HG03039 (cell line): ENCODE measurements at regions not wholly inside any gene's neighbourhood (a gene's known extent, or its start where the extent isn't known, plus 50 kb on each side); places are given as distances from the start of the nearest gene placed in this dataset.
"Not testable (repeated sequence)": the region's sequence is repeated elsewhere in the genome, so short reads cannot be mapped to it uniquely, and the experiment has no call there.

ENCODE experiments used
- ATAC-seq: cut with Tn5 transposase; IDR thresholded peaks from one replicate; pipeline ENCODE4 v1.9.1; 2021; ENCODE audit warnings: mild to moderate bottlenecking, moderate library complexity; ENCODE audit not compliant: unreplicated experiment

DNA sequence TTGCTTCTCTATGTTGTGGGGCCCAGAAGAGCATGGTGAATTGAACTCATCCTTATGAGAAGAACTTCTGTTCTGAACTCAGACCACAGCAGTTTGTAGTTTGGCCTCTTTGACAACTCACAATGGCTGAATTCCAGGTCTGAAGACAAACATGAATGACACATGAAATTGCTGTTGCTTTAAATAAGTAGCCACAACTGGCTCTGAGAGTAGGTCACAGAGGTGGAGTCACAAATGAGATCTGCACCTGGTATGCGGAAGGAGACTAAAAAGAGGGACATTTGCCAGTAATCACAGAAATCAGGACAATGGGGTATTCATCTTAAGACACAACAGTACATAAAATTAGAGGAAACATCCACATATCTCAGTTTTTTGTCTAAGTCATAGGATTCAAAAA is 290.3 kb upstream of the MMADHC start:
- ATAC-seq: no peak

GRCh38 chr2:149877074-149877473 is 289.5 kb upstream of the MMADHC start:
- no peak for ATAC-seq

DNA sequence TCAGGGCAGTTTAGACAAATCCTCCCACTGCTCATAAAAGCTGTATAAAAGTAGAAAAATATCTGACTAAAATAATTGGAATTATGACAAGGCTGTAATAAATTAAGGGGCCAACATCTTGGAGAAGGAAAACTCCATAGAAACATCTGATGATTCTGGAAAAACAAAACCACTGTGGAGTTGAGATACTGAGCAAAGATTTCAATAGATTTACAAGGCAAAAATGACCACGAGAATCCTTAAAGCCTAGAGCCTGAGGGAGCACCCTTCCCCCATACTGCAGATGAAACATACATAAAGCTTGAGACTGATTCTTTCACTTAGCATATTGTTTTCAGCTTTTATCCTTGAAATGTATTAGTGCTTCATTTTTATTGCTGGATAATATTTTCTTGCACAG is 286.4 kb upstream of the MMADHC start:
- ATAC-seq: no peak

DNA sequence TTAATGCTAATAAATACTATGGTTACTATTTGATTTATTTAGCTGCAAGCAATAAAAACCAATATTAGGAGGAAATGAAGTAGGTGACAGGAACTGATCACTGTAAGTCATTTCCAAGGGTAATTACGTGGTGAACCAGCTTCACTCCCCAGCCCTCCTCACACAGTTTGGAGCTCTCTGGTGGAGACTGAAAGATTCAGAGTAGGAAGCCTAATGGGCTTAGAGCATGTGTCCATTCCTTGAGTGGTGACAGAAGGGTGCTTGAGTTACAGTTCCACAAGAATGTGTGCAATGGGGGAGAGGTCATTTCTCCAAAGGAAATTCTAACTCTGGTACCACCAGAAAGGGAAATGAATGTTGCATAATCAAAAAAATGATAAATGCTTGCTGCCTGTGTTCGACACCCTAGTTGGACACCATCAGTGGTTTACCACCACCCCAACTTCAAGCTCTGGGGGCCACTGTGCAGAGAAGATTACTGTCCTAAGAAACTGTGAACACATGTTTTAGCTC is 285.1 kb upstream of the MMADHC start:
- no peak for ATAC-seq

GRCh38 chr2:149872041-149872440 is 284.5 kb upstream of the MMADHC start:
- ATAC-seq: no peak

- ATAC-seq: no peak
Measured at GRCh38 chr2:149871091-149871885, 283.7 kb upstream of the MMADHC start.

DNA sequence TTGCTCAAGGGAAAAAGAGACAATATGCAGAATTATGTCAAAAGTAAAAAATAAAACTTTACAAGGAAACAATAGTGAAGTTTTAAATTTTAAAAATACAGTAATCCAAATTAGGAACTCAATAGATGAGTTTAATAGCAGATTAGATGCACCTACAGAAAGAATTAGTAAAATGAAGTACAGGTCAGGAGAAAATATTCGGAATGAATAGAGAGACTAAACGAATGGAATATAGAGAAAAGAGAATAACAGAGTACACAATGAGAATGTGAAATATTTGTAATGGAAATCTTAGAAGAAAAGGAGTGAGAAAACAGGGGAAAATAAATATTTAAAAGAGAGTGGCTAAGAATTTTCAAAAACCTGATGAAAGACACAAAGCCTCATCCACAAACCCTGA is 275.7 kb upstream of the MMADHC start:
- ATAC-seq: no peak

GRCh38 chr2:149861034-149861433 is 273.5 kb upstream of the MMADHC start:
- no peak for ATAC-seq

DNA sequence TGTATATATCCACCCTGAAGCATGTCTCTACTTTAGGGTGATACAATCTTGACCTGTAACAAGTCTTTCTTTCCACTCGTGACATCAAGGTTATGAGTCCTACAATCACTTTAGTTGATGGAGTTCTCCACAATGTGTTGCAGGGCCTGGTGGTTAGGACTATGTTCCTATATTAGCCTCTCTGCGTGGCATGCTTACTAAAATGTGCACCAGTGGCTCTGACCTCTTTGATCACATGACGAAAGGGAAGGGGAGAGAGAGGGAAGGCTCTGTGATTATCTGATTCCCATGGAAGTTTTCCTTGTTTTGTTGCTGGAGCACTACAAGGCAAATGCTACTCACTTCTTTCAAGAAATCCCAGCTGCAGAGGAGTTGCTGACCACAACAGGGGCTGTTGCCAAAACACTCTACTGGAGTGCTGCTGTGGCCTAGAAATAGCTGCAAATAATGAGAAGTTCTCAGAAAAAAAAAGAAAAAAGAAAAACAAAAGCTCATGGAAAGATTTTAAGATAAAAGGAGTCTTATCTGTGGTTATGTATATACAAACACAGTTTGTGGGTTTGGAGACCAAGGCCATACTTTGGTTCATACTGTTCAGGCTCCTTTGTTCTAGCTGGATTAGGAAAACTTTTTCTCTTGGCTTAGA is 272.8 kb upstream of the MMADHC start:
- no peak for ATAC-seq

DNA sequence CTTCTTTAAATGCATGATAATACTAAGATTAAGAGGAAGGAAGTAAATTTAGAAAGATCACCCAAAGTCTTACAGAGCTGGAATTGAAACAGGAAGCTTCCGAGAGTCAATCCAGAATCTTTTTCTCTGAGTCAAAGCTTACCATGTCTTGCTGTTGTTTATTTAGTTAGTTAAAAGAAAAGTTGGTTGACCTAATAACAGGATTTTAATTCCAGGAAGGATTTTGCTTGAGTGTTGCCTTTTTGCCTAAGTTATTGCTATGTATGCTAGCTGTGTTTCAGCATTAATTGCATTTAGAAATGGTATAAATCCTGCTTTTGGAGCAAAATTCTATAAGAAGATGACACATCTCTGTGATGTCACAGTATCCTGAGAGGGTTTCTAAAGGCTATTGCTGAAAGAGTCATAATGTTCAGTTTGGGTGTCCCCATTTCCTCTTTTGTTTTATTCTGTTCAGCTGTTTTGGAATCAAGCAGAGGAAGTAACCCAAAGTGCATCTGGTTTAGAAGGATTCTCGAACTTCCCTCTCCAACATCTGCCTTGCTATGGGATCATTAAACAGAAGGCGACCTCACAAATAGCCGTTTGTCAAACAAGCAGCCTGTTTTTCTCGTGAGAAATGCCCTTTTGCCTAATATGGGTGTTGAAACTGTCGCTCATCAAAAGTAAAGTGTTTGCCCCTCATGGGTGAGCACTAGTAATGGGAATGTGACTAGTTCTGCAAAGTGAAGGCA is 271.5 kb upstream of the MMADHC start:
- no peak for ATAC-seq

- no peak for ATAC-seq
Measured at GRCh38 chr2:149858216-149858615, 270.6 kb upstream of the MMADHC start.

GRCh38 chr2:149857344-149857743 is 269.8 kb upstream of the MMADHC start:
- ATAC-seq: no peak

DNA sequence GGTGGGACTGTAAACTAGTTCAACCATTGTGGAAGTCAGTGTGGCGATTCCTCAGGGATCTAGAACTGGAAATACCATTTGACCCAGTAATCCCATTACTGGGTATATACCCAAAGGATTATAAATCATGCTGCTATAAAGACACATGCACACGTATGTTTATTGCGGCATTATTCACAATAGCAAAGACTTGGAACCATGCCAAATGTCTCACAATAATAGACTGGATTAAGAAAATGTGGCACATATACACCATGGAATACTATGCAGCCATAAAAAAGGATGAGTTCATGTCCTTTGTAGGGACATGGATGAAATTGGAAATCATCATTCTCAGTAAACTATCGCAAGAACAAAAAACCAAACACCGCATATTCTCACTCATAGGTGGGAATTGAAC is 268.3 kb upstream of the MMADHC start:
- not testable (repeated sequence) for ATAC-seq

- ATAC-seq: no peak
Measured at GRCh38 chr2:149849591-149849990, 262.0 kb upstream of the MMADHC start.

GRCh38 chr2:149849136-149849535 is 261.6 kb upstream of the MMADHC start:
- no peak for ATAC-seq

GRCh38 chr2:149841396-149841795 is 253.8 kb upstream of the MMADHC start:
- no peak for ATAC-seq

- no peak for ATAC-seq
Measured at GRCh38 chr2:149832324-149832723, 244.7 kb upstream of the MMADHC start.

- ATAC-seq: no peak
Measured at GRCh38 chr2:149828520-149829210, 241.1 kb upstream of the MMADHC start.

- no peak for ATAC-seq
Measured at GRCh38 chr2:149827585-149828126, 240.1 kb upstream of the MMADHC start.

- no peak for ATAC-seq
Measured at GRCh38 chr2:149826471-149827125, 239.0 kb upstream of the MMADHC start.
